Sigmoid colon (tissue), 4 donors: ENCODE measurements at regions not wholly inside any gene's neighbourhood (a gene's known extent, or its start where the extent isn't known, plus 50 kb on each side); places are given as distances from the start of the nearest gene placed in this dataset.

Experiments used
- POLR2A ChIP-seq, 2 donors: fragments of 450-650 bp; IDR thresholded peaks; one replicate each; pipeline ENCODE4 v1.6.1; 2016; ENCODE audit warnings: antibody characterized with exemption in 2 of 2, mild to moderate bottlenecking in 2 of 2, moderate library complexity in 2 of 2
- POLR2AphosphoS5 ChIP-seq, 4 donors: sonication (generic); formaldehyde crosslinking; IDR thresholded peaks; one replicate each; pipeline ENCODE4 v1.6.1; 2017; ENCODE audit warnings: antibody characterized with exemption in 4 of 4
- TF ChIP-seq, protein P1 (sequence below), 4 experiments: fragments of 450-650 bp in 3 of 4; fragments of 200-600 bp in 1 of 4; IDR thresholded peaks; one replicate each; pipeline ENCODE4 v1.5.1; 2016 to 2019; ENCODE audit warnings: antibody characterized with exemption in 4 of 4, mild to moderate bottlenecking in 3 of 4, moderate library complexity in 2 of 4

DNA sequence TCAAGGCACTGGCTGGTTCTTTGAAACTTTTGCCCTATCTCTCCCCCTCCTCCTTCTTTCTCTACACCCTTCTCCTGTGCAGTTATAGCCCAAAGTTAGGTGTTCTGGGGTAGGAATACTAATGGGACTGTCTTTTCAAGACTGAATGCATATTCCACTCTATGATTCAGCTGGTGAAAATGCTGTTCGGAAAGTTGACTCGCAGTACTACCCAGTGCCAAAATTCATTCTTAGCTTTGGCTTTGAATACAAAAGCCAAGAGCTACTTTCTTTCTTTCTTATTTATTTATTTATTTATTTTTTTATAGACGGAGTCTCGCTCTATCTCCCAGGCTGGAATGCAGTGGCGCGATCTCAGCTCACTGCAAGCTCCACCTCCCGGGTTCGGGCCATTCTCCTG, 249.2 kb downstream of the ETNK1 start:
- TF ChIP-seq, protein P1, sequence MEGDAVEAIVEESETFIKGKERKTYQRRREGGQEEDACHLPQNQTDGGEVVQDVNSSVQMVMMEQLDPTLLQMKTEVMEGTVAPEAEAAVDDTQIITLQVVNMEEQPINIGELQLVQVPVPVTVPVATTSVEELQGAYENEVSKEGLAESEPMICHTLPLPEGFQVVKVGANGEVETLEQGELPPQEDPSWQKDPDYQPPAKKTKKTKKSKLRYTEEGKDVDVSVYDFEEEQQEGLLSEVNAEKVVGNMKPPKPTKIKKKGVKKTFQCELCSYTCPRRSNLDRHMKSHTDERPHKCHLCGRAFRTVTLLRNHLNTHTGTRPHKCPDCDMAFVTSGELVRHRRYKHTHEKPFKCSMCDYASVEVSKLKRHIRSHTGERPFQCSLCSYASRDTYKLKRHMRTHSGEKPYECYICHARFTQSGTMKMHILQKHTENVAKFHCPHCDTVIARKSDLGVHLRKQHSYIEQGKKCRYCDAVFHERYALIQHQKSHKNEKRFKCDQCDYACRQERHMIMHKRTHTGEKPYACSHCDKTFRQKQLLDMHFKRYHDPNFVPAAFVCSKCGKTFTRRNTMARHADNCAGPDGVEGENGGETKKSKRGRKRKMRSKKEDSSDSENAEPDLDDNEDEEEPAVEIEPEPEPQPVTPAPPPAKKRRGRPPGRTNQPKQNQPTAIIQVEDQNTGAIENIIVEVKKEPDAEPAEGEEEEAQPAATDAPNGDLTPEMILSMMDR (IDR thresholded peaks at IDR 0.05) = no peak
- TF ChIP-seq POLR2A (IDR thresholded peaks at IDR 0.05) (no peak), POLR2AphosphoS5 (IDR thresholded peaks at IDR 0.05) (no peak)
